IPS-20b (cell line): ENCODE measurements at regions not wholly inside any gene's neighbourhood (a gene's known extent, or its start where the extent isn't known, plus 50 kb on each side); places are given as distances from the start of the nearest gene placed in this dataset.
"Not testable (repeated sequence)": the region's sequence is repeated elsewhere in the genome, so short reads cannot be mapped to it uniquely, and the experiment has no call there.

Experiments
- H3K27ac ChIP-seq: one replicate; pipeline ENCODE4 v1.5.1; 2013; ENCODE audit warnings: low read length
- H3K27me3 ChIP-seq: 2 replicates; pipeline ENCODE4 v1.6.1; 2013; ENCODE audit warnings: mild to moderate bottlenecking, low read length, inconsistent platforms; ENCODE audit not compliant: insufficient read depth
- H3K36me3 ChIP-seq: 2 replicates; pipeline ENCODE4 v1.6.1; 2013; ENCODE audit warnings: low read depth, mild to moderate bottlenecking, inconsistent platforms, low read length, moderate library complexity; ENCODE audit not compliant: insufficient read depth
- H3K4me1 ChIP-seq: 2 replicates; pipeline ENCODE4 v1.6.1; 2013; ENCODE audit warnings: mild to moderate bottlenecking, control low read depth, inconsistent platforms, low read length, moderate library complexity; ENCODE audit not compliant: insufficient read depth
- H3K4me3 ChIP-seq: 2 replicates; pipeline ENCODE4 v1.5.1; 2013; ENCODE audit warnings: mild to moderate bottlenecking, low read length, inconsistent platforms
- H3K9ac ChIP-seq: 2 replicates; pipeline ENCODE4 v1.6.1; 2013; ENCODE audit warnings: low read depth, mild to moderate bottlenecking, inconsistent platforms, low read length, moderate library complexity
- H3K9me3 ChIP-seq: 2 replicates; pipeline ENCODE4 v1.6.1; 2013; ENCODE audit warnings: mild to moderate bottlenecking, low read depth, low read length, inconsistent platforms; ENCODE audit not compliant: insufficient read depth

- Histone ChIP-seq H3K9ac (no peak overlapping the region), H3K4me3 (no peak overlapping the region), H3K27me3 (no peaks in the 10 kb centered on the region), H3K27ac (no peak overlapping the region), H3K4me1 (no peaks in the 10 kb centered on the region), H3K9me3 (peaks cover 15% of the 10 kb centered on the region), H3K36me3 (no peaks in the 10 kb centered on the region)
Observed at GRCh38 chr5:1736889-1737711, 62.5 kb downstream of the MRPL36 start.

DNA sequence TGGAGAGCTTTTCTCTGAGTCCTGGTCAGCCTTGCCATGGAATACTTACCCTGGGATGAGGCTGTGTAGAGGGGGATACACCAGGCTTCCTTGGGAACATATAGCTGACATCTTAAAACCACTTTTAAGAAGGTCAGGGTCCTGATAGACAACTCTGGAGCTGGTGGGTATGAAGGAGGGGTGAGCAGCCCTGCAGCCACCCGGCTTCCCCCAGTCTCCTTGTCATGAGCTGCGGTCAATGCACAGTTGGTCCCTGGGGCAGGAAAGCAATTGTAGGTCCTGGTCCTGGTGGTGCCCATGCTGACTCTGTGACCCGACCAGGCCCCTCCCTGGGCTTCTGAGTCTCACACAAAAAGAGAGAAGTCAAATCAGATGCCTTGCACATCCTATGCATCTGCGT lies 63.6 kb downstream of the MRPL36 start:
- no peaks in the 10 kb centered on the region for H3K4me1 ChIP-seq
- H3K4me3 ChIP-seq: no peak overlapping the region

GRCh38 chr5:1735320-1735970 lies 64.2 kb downstream of the MRPL36 start:
- Histone ChIP-seq H3K36me3 (no peaks in the 10 kb centered on the region), H3K4me3 (no peak overlapping the region), H3K4me1 (no peaks in the 10 kb centered on the region), H3K9me3 (peaks cover 8% of the 10 kb centered on the region), H3K27ac (no peak overlapping the region), H3K9ac (no peak overlapping the region), H3K27me3 (no peaks in the 10 kb centered on the region)

More for the DNA sequence above, 63.6 kb downstream of the MRPL36 start:
- H3K27me3 ChIP-seq: no peaks in the 10 kb centered on the region
- no peaks in the 10 kb centered on the region for H3K36me3 ChIP-seq
- no peak overlapping the region for H3K27ac ChIP-seq
- H3K9me3 ChIP-seq: peaks cover 13% of the 10 kb centered on the region
- no peak overlapping the region for H3K9ac ChIP-seq

GRCh38 chr5:1734908-1735289 lies 64.7 kb downstream of the MRPL36 start:
- Histone ChIP-seq H3K9ac (no peak overlapping the region), H3K4me3 (no peak overlapping the region), H3K4me1 (no peaks in the 10 kb centered on the region), H3K27me3 (no peaks in the 10 kb centered on the region), H3K27ac (no peak overlapping the region), H3K9me3 (peaks cover 6% of the 10 kb centered on the region), H3K36me3 (no peaks in the 10 kb centered on the region)

DNA sequence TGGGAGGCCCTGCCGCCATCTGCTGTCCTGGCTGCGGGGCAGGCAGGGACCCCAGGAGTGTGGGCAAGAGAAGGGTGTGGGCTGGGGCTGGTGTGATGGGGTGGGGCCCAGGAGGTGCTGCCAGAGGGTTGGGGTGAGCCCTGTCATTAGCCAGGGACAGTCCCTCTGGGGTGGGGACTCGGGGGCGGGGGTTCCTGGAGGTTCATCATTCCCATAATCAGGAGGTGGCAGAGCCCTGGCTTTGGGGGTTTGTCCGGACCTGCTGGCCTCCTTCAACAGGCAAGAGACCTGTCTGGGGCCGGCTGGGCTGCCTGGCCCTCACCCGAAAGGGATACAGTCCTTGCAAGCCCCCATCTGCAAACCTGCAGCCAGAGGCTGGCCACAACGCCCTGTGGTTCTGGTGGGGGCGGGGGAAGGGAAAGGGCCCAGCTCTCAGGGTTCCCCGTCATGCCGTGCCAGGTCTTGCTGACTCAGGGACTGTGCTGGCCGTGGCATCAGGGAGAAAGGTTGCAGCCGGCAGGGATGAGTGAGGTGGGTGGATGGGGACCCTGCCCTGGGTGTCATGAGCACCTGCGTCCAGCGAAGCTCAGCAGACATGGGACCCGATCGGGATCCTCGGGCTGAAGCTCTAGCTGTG lies 65.2 kb downstream of the MRPL36 start:
- Histone ChIP-seq H3K4me1 (no peaks in the 10 kb centered on the region), H3K27me3 (no peaks in the 10 kb centered on the region), H3K9me3 (peaks cover 5% of the 10 kb centered on the region), H3K27ac (no peak overlapping the region), H3K9ac (no peak overlapping the region), H3K36me3 (no peaks in the 10 kb centered on the region), H3K4me3 (no peak overlapping the region)

DNA sequence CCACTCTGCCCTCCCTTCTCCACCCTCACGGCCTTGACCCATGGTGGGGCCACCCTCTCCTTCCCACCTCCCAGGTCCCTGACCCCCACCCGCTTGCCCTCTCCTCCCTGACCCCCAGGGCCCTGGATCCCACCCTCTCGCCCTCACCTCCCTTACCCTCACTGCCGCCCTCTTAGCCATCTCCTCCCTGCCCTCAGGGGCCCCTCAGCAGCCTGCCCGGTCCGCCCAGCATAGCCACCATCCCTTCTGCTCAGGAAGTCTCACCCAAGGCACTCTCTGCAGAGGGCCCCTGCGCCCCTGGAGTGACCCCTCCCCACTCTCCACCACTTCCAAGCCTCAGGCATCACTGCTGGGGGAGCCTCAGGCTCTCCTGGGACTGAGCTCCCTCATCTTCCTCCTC lies 66.3 kb downstream of the MRPL36 start:
- H3K9me3 ChIP-seq: no peaks in the 10 kb centered on the region
- no peak overlapping the region for H3K4me3 ChIP-seq
- no peaks in the 10 kb centered on the region for H3K36me3 ChIP-seq
- no peak overlapping the region for H3K27ac ChIP-seq
- no peaks in the 10 kb centered on the region for H3K4me1 ChIP-seq
- H3K27me3 ChIP-seq: no peaks in the 10 kb centered on the region
- no peak overlapping the region for H3K9ac ChIP-seq

GRCh38 chr5:1732945-1733344 lies 66.7 kb downstream of the MRPL36 start:
- Histone ChIP-seq H3K27me3 (no peaks in the 10 kb centered on the region), H3K36me3 (no peaks in the 10 kb centered on the region), H3K27ac (no peak overlapping the region), H3K4me3 (no peak overlapping the region), H3K9ac (no peak overlapping the region), H3K9me3 (no peaks in the 10 kb centered on the region), H3K4me1 (no peaks in the 10 kb centered on the region)

DNA sequence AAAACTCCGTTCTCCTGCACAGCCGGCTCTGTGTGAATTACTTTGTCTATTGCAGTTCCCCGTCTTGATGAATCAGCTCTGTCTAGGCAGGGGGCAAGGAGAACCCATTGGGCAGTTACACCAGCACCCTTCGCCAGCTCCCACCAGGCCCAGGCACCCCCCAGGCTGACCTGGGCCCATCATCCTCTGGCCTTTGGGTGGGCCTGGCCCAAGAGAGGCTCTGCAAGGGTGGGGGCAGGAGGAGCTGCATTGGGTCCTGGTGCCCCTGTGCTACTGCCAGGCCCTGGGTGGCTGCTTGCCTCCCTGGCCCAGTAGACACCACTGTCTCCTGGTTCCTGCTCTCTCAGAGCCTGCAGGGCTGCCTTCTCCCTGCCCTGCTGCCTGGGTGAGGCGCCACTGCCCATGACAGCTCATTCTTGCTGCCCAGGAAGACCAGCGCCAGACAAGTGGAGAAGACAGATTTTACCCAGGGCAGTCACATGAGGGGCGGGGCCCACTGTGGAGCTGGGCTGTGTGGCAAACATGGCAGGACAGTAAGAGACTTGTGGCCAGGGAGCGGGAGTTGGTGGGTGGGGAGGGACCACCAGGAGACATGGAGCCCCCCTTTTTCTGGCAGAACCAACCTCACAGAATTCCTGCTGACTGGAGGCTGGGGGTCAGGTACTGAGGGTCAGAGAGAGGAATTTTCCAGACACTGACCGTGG lies 67.2 kb downstream of the MRPL36 start:
- Histone ChIP-seq H3K4me3 (no peak overlapping the region), H3K36me3 (no peaks in the 10 kb centered on the region), H3K27me3 (no peaks in the 10 kb centered on the region), H3K9ac (no peak overlapping the region), H3K27ac (no peak overlapping the region), H3K9me3 (no peaks in the 10 kb centered on the region), H3K4me1 (no peaks in the 10 kb centered on the region)

- H3K27ac ChIP-seq, H3K27me3 ChIP-seq, H3K9ac ChIP-seq, H3K4me3 ChIP-seq, H3K9me3 ChIP-seq, H3K36me3 ChIP-seq, H3K4me1 ChIP-seq: not testable (repeated sequence)
Observed at GRCh38 chr5:1731855-1732237, 67.8 kb downstream of the MRPL36 start.

DNA sequence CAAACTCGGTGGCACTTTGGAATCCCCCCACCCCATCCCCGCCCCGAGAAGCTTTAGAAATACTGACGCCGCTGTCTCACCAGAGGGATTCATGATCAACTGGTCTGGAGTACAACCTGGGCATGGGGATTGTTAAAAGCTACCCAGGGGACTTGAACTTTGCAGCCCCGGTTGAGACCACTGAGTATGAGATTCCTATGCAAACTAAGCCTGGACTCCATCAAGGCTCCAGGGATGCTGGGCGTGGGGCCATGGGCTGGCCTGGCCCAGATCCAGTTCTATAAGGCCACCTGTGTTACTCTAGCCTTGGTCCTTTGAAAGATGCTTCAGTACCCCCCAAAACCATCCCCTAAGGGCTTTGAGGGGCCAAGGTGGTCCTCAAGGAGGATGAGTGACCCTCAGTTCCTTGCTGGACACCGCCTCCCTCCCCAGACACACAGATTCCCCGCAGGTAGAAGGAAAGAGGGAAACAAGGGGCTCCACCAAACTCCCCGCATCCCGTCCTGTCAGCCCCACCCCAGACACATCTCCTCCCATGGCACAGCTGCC lies 68.5 kb downstream of the MRPL36 start:
- Histone ChIP-seq H3K9me3 (no peaks in the 10 kb centered on the region), H3K4me3 (no peak overlapping the region), H3K27me3 (peaks cover 7% of the 10 kb centered on the region), H3K4me1 (no peaks in the 10 kb centered on the region; the same call in 1 of the 2 replicates), H3K27ac (no peak overlapping the region), H3K36me3 (no peaks in the 10 kb centered on the region), H3K9ac (no peak overlapping the region)

- H3K9ac ChIP-seq: no peak overlapping the region
- H3K9me3 ChIP-seq: no peaks in the 10 kb centered on the region
- H3K27ac ChIP-seq: no peak overlapping the region
- peaks cover 13% of the 10 kb centered on the region for H3K27me3 ChIP-seq
- H3K4me3 ChIP-seq: no peak overlapping the region
- no peaks in the 10 kb centered on the region for H3K36me3 ChIP-seq
- no peaks in the 10 kb centered on the region; the same call in 1 of the 2 replicates for H3K4me1 ChIP-seq
Observed at GRCh38 chr5:1730487-1730847, 69.2 kb downstream of the MRPL36 start.
